ENCODE measurements at regions not wholly inside any gene's neighbourhood (a gene's known extent, or its start where the extent isn't known, plus 50 kb on each side); places are given as distances from the start of the nearest gene placed in this dataset.

GRCh38 chr1:106534612-106535011, 521.9 kb upstream of the PRMT6 start:
- H3K4me1 ChIP-seq (ENCODE audit: control insufficient read depth, insufficient read depth, low read length) = no peaks in the 10 kb centered on the region
- CTCF ChIA-PET = no interaction called here
- intact Hi-C loops (cut with micrococcal nuclease; ENCODE audit: unreplicated experiment) (no loop called here), in situ Hi-C loops (cut with MboI) (no loop called here)
- BruUV-seq (replicated peaks) = no TSS peak
- ATAC-seq (no peak), FAIRE-seq (no peak), DNase-seq (ENCODE audit: low read depth, low spot score) (no peak)
- SMC1A ChIA-PET (ENCODE audit: uncharacterized antibody, unreplicated experiment) = no interaction called here
- RAD21 ChIA-PET (ENCODE audit: unreplicated experiment) = no interaction called here
- no peak overlapping the region for H2AFZ ChIP-seq (ENCODE audit: control insufficient read depth, low read depth, low read length)
- no peaks in the 10 kb centered on the region for H4K20me1 ChIP-seq (ENCODE audit: control insufficient read depth, insufficient read depth)
- no peaks in the 10 kb centered on the region for H3K9me3 ChIP-seq (replicated peaks; ENCODE audit: control insufficient read depth, insufficient read depth, low read length)
- no peak overlapping the region for H3K4me2 ChIP-seq (ENCODE audit: control insufficient read depth, insufficient read depth)
- no peak overlapping the region for H3K27ac ChIP-seq (ENCODE audit: control insufficient read depth, insufficient read depth)
- no peak for TF ChIP-seq IRF5 (IDR thresholded peaks at IDR 0.05; ENCODE audit: borderline replicate concordance)
- TF ChIP-seq CHD4 (IDR thresholded peaks at IDR 0.05) = no peak
- no peak for TF ChIP-seq NR2C1 (IDR thresholded peaks at IDR 0.05)
- TF ChIP-seq NFYA (IDR thresholded peaks at IDR 0.05; ENCODE audit: borderline replicate concordance, low read depth, low read length) = no peak
- no peak for TF ChIP-seq RCOR1 (conservative IDR thresholded peaks at IDR 0.05; ENCODE audit: low read depth, low read length)
- TF ChIP-seq E2F4 (IDR thresholded peaks at IDR 0.05; ENCODE audit: low read depth, low read length) = no peak
- WGBS (ENCODE audit: insufficient coverage, insufficient replicate concordance, low lambda C conversion rate, missing lambda C conversion rate) = 0% methylated on average over 2 of the region's 2 CpGs
- no peak overlapping the region for H3K9ac ChIP-seq (ENCODE audit: control insufficient read depth, insufficient read depth, low read length)
- H3K27me3 ChIP-seq (replicated peaks in 1 of 2; ENCODE audit: control insufficient read depth in 2 of 2, insufficient read depth in 2 of 2, low read length in 1 of 2) = no peaks in the 10 kb centered on the region
- no peak overlapping the region for H3K4me3 ChIP-seq
- no peaks in the 10 kb centered on the region for H3K36me3 ChIP-seq (ENCODE audit: control insufficient read depth in 2 of 2, insufficient read depth in 2 of 2, low read length in 1 of 2)
- H3K79me2 ChIP-seq (ENCODE audit: control insufficient read depth, insufficient read depth, low read length) = no peaks in the 10 kb centered on the region
- POLR2A ChIA-PET = no interaction called here

GRCh38 chr1:106536741-106537140, 519.7 kb upstream of the PRMT6 start:
- Histone ChIP-seq H4K20me1 (ENCODE audit: control insufficient read depth, insufficient read depth) (no peaks in the 10 kb centered on the region), H3K9me3 (replicated peaks; ENCODE audit: control insufficient read depth, insufficient read depth, low read length) (no peaks in the 10 kb centered on the region), H3K4me2 (ENCODE audit: control insufficient read depth, insufficient read depth) (no peak overlapping the region), H3K36me3 (ENCODE audit: control insufficient read depth in 2 of 2, insufficient read depth in 2 of 2, low read length in 1 of 2) (no peaks in the 10 kb centered on the region), H3K27ac (ENCODE audit: control insufficient read depth, insufficient read depth) (no peak overlapping the region), H3K27me3 (replicated peaks in 1 of 2; ENCODE audit: control insufficient read depth in 2 of 2, insufficient read depth in 2 of 2, low read length in 1 of 2) (no peaks in the 10 kb centered on the region), H3K9ac (ENCODE audit: control insufficient read depth, insufficient read depth, low read length) (no peak overlapping the region), H2AFZ (ENCODE audit: control insufficient read depth, low read depth, low read length) (no peak overlapping the region), H3K4me1 (ENCODE audit: control insufficient read depth, insufficient read depth, low read length) (no peaks in the 10 kb centered on the region), H3K79me2 (ENCODE audit: control insufficient read depth, insufficient read depth, low read length) (no peaks in the 10 kb centered on the region), H3K4me3 (no peak overlapping the region)
- FAIRE-seq (no peak), ATAC-seq (no peak), DNase-seq (ENCODE audit: low read depth, low spot score) (no peak)
- in situ Hi-C loops (cut with MboI) (no loop called here), intact Hi-C loops (cut with micrococcal nuclease; ENCODE audit: unreplicated experiment) (no loop called here)
- BruUV-seq (replicated peaks) = no TSS peak
- RAD21 ChIA-PET (ENCODE audit: unreplicated experiment) = no interaction called here
- SMC1A ChIA-PET (ENCODE audit: uncharacterized antibody, unreplicated experiment) = interaction anchor here (0.7 kb wide), 1 partner anchor 981 kb away, joined by 3 read pairs; no protein-coding TSS in a partner anchor
- CTCF ChIA-PET = no interaction called here
- POLR2A ChIA-PET = interaction anchor here (0.6 kb wide), 1 partner anchor 380 kb away, joined by 5 read pairs; no protein-coding TSS in a partner anchor
- no peak for TF ChIP-seq ESRRA (IDR thresholded peaks at IDR 0.05; ENCODE audit: low read length)
- no peak for TF ChIP-seq HDAC2 (IDR thresholded peaks at IDR 0.05)
- no peak for TF ChIP-seq MLLT1 (IDR thresholded peaks at IDR 0.05)
- TF ChIP-seq SREBF2 (IDR thresholded peaks at IDR 0.05; ENCODE audit: low read length) = no peak
- no peak for TF ChIP-seq KLF5 (IDR thresholded peaks at IDR 0.05; ENCODE audit: partially characterized antibody)
- TF ChIP-seq FOXM1 (IDR thresholded peaks at IDR 0.05; ENCODE audit: low read depth, low read length) = no peak
- TF ChIP-seq ELK1 (IDR thresholded peaks at IDR 0.05; ENCODE audit: low read depth, low read length) = no peak
- no peak for TF ChIP-seq ZNF622 (IDR thresholded peaks at IDR 0.05)
- TF ChIP-seq EZH2 (IDR thresholded peaks at IDR 0.05; ENCODE audit: borderline replicate concordance, control insufficient read depth, low read depth, low read length) = no peak
- no peak for TF ChIP-seq ZNF24 (IDR thresholded peaks at IDR 0.05)

Measured in GM12878 (cell line).